NCI-H2107 treated with DMSO at 0.1 percent for 48 hours (cell line): ENCODE measurements at regions not wholly inside any gene's neighbourhood (a gene's known extent, or its start where the extent isn't known, plus 50 kb on each side); places are given as distances from the start of the nearest gene placed in this dataset.

Experiments
- DNase-seq: peaks from one replicate; lab custom pipeline; 2025; ENCODE audit not compliant: unreplicated experiment; lab: John Stamatoyannopoulos, UW

- DNase-seq: no peak
These were observed 1328.4 kb downstream of the PCDH9 start for GRCh38 chr13:65901723-65902122.

- DNase-seq: no peak
These were observed 1336.1 kb downstream of the PCDH9 start for GRCh38 chr13:65894049-65894448.

- no peak for DNase-seq
These were observed 1337.3 kb downstream of the PCDH9 start for GRCh38 chr13:65892859-65893258.

GRCh38 chr13:65889368-65889767, 1340.8 kb downstream of the PCDH9 start:
- DNase-seq: no peak

GRCh38 chr13:65882810-65883209, 1347.3 kb downstream of the PCDH9 start:
- DNase-seq: no peak

- DNase-seq: no peak
These were observed 1348.5 kb downstream of the PCDH9 start for GRCh38 chr13:65881561-65882155.

- no peak for DNase-seq
These were observed 1355.1 kb downstream of the PCDH9 start for GRCh38 chr13:65875031-65875430.

GRCh38 chr13:65872448-65872847, 1357.7 kb downstream of the PCDH9 start:
- no peak for DNase-seq

- DNase-seq: no peak
These were observed 1361.3 kb downstream of the PCDH9 start for GRCh38 chr13:65868884-65869283.

- DNase-seq: no peak
These were observed 1362.0 kb downstream of the PCDH9 start for GRCh38 chr13:65868099-65868498.

- DNase-seq: no peak
These were observed 1364.0 kb downstream of the PCDH9 start for GRCh38 chr13:65866138-65866537.

- no peak for DNase-seq
These were observed 1364.9 kb downstream of the PCDH9 start for GRCh38 chr13:65865206-65865605.

GRCh38 chr13:65864039-65864438, 1366.1 kb downstream of the PCDH9 start:
- no peak for DNase-seq

- no peak for DNase-seq
These were observed 1369.8 kb downstream of the PCDH9 start for GRCh38 chr13:65860306-65860705.

- DNase-seq: no peak
These were observed 1372.1 kb downstream of the PCDH9 start for GRCh38 chr13:65857942-65858565.

GRCh38 chr13:65856431-65856830, 1373.7 kb downstream of the PCDH9 start:
- DNase-seq: no peak

- no peak for DNase-seq
These were observed 1374.8 kb downstream of the PCDH9 start for GRCh38 chr13:65855242-65855805.

- DNase-seq: no peak
These were observed 1375.7 kb downstream of the PCDH9 start for GRCh38 chr13:65854431-65854830.

- DNase-seq: no peak
These were observed 1385.8 kb downstream of the PCDH9 start for GRCh38 chr13:65844266-65844841.

GRCh38 chr13:65843314-65843731, 1386.8 kb downstream of the PCDH9 start:
- no peak for DNase-seq

GRCh38 chr13:65841156-65841555, 1389.0 kb downstream of the PCDH9 start:
- DNase-seq: no peak

- no peak for DNase-seq
These were observed 1394.1 kb downstream of the PCDH9 start for GRCh38 chr13:65836066-65836465.
